ENCODE measurements at regions not wholly inside any gene's neighbourhood (a gene's known extent, or its start where the extent isn't known, plus 50 kb on each side); places are given as distances from the start of the nearest gene placed in this dataset.

DNA sequence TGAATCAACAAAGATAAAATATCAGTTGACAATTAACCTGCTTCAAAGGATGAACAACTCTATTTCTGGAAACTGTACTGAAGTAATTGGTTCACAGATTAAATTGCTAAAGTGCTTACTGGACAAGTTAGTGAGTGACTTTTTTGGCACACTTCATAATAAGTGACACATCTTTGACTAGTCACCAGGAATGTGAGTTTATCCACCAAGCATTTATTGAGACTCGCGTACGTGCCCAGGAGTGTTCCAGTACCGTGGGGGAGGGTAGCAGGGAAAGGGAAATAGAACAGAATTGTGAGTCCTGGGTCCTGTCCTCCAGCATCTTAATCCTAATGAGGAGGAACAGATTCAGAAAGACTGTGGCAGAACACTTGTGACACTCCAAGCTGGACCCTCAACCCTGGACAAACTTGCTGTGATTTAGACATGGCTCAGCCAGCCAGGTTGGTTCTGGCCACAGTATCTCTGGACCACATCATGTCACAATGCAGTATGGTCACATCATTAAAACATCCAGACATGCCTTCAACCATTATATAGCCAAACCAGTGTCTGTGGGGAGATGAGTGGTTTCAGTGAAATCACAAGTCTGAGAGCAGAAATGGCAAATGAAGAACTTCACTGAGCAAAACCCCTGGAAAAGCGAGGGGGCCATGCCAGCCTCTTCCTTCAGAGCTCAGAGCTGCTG is 623.1 kb downstream of the BNC2 start:
- no peak for DNase-seq

DNA sequence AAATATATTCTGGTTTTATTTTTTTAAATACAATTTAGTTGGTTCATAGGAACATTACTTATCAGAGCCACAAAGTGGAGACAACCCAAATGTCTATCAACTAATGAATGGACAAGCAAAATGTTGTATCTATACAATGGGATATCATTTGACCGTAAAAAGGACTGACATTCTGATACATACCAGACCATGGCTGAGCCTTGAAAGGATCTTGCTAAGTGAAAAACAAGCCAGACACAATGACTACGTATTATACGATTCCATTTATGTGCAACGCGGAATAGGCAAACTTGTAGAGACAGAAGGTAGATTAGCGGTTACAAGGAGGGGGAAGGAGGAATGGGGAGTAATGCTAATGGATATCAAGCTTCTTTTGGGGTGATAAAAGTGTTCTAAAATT is 621.6 kb downstream of the BNC2 start:
- no peak for DNase-seq

DNA sequence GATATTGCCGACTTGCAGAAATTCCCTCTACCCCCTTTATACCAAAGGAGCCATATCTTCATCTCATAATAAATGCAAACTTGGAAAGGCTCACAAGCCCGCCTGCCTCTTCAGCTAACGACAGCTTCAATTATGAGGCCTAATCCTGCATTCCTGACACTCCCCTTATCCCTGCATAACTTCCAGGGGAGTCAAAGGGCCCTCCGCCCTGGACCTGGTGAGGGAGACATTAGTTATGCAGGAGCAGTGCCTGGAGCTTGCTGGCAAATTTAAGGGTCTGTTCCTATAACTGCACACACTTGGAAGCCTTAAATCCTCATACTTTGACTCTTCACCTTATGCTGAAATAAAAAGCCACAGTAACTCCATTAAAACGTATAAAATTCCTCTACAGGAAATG is 617.9 kb downstream of the BNC2 start:
- no peak for DNase-seq

DNA sequence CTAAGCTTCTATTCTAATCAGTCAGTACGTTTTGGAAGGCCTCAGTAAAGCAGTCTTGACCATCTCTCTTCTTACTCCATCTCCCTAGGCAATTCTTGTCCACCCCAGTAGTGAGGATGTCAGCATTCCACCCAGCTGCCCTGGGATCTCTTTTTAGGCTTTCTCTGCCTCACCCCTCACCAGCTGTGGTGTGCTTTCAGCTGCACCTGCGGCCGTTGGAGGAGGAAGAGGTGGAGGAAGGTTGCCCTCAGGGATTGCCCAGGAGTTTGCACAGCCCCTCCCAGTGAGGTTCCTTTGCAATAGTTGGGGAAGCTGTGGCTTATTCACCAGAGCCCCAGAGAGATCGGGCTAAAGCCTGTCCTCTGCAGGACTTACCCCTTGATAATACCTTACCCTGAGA is 615.8 kb downstream of the BNC2 start:
- DNase-seq = no peak

DNA sequence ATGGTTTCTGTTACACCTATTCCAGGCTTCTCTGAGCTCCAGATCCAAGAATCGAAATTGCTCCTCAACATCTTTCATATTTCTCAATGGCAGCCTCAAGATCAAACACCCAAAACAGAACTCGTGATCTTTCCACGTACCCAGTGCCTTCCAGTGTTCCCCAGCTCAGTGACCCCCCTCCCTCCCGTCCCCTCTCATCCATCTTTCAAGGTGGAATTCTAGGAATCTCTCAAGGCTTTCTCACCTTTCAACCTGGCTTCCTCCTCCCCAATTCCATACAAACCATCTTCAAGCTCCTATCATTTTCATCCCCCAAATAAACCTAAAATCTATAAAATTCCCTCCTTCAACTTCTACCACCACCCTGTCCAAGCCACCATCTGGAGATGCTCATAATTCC is 615.3 kb downstream of the BNC2 start:
- DNase-seq = no peak

DNA sequence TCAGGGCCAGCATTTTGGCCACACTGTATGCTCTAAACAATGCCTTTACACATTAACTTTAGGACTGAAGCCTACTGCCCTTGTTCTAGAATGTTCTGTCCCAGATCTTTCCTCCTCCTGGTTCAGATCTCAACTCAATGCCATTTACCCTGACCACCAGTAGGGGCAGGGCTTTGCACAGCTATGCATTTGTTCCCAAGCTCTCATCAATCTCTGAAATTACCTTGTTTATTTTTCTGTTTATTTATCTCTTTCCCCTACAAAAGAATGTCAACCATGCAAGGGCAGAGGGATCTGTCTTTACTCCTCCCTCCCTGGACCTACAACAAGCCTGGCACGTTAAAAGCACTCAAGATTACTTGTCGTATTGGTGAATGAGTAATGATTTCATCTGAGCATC is 612.9 kb downstream of the BNC2 start:
- DNase-seq = no peak

DNA sequence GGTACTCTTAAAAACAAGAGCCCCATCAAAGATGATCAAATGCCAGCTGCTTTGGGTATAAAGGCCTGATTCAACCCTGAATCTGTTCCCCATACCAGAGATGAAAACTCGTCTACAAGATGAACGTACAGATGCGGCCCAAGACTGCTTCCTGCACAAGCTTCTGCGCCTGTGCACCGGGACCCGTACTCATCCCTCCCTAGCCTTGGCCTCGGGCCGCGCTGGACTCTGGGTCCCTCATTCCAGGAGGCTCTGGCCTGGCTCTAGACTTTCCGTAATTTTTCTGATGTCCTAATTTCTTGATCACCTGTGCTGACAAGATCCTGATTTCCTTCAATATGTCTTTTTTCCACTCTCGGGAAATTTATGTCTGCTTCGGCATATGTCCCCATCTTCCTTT is 612.3 kb downstream of the BNC2 start:
- no peak for DNase-seq

DNA sequence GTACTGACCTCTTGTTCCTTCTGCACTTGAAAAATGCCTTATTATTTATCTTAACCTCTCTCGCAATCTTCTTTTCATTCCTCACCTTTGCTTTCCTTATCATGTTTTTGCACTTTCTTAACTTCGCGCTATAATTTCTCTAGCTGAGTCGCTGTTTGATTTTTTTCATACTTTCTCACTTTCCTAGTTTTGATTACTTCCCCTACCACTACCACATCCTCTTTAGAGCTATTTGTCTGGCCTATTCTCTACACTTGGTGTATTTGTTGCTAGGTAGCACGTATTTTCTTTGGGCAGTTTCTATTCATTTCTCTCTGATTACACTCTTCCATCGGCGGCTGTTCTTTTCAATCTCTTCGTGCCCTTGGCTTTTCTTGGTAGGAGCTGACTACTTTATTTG is 611.8 kb downstream of the BNC2 start:
- DNase-seq = no peak

DNA sequence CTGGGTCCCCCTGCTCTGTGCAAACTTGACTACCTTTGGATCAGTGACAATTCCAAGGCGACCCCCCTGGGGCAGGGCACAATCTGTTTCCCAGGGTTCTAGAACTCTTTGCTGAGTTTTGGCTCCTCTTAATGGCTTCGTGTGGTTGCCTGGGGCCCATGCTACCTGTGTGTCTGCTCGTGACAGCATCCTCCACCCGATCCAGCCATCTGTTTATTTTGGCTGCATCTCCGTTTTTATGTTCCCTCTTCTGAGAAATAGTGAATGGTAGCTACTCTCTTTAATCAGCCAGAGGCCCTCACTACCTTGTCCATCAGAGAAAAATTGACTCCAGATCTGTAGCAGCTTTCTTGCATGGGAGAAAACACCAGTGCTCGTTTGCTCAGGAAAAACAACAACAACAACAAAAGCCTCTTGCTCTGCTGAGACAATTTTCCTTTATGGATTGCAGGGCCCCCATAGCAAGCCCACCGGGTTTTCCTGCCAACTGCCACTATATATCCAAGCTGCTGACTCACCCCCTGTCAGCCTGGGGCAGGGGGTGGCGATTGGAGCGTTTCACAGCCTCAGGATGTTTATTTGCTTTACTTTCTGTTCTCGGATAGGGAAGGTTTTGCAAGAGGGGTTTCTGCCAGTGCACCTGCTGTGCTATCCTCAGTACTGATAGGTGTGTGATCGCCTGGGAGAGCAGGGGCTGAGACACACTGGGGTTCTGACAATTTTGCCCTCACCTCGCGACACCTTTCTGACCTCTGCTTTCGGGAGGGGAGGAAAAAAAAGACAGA is 607.8 kb downstream of the BNC2 start:
- no peak for DNase-seq

DNA sequence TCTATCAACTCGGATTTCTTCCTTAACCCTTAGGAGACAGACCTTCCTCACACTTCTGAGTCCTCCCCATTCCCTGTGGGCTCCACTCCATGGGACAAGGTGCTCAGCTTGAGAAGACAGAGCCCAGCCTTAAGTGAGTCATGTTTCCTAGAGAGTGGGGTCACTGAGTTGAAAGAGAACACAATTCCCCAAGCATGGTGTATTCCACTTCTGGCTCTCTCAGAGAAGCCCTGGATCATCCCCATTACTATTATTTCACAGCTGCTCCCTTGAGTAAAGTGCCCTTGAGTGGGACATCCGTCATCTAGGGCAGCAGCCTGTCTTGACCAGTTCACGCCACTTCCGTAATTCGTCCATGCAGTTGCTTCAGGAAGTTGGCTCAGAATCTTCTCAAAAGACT is 604.8 kb downstream of the BNC2 start:
- DNase-seq = no peak

DNA sequence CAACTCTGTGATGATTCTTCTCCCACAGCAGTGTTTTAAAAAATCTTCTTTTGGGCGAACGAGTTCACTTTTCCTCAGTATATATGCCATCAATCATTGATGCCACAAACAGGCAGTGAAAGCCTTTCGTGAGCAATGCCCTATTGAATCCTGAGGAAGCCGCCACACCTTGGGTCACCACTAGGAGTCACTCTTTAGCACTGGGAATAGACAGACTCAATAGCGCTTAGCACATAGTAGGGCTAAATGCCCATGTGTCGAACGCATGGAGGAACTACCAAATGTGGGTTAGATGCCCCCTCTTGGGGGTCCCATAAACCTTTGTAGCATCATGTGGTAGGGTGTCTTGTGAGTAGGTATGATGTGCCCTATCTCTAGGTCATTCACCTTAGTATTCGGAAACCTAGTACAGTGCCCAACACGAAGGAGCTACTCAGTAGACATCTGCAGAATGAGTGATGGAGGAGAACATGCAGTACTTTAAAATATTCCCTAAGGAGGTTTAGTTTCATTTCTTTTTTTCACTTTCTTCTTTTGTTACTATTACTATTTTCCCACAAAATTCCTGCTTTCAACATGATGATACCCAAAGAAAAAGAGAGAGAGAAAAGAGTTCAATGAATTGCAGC is 603.7 kb downstream of the BNC2 start:
- no peak for DNase-seq

DNA sequence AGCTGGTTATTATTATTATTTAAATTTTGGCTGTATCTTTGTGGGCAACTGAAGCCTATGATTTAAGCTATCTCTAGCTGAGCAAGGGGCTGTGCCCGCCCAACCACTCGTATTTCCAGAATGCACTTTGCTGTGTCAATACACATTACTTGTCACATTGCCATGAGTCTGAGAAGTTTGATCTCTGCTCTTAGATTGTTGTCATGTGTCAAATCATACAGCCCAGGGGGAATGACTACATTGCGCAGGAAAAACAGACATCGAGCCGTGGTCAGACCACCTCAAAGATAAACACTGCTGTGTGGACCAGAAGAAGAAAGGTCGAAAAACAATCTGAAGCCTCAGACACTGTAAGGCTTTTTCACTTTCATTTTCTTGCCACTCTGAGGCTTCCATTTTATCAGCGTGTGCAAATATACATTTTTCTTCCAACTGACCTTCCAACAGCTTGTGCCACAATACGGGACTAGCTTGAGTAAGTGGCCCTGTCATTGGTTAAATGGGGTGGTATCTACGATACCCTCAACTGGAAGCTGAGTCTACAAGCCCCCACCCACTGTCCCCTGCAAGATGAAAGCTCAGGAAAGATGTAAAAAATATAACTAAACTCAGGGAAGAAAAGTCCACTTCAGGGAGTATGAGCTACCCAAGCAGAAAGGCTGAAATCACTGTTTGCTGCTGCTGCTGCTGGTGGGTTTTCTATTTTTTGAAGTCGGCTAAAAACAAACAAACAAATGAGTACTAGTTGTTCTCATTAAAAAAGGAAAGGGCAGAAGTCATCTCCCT is 603.0 kb downstream of the BNC2 start:
- no peak for DNase-seq

DNA sequence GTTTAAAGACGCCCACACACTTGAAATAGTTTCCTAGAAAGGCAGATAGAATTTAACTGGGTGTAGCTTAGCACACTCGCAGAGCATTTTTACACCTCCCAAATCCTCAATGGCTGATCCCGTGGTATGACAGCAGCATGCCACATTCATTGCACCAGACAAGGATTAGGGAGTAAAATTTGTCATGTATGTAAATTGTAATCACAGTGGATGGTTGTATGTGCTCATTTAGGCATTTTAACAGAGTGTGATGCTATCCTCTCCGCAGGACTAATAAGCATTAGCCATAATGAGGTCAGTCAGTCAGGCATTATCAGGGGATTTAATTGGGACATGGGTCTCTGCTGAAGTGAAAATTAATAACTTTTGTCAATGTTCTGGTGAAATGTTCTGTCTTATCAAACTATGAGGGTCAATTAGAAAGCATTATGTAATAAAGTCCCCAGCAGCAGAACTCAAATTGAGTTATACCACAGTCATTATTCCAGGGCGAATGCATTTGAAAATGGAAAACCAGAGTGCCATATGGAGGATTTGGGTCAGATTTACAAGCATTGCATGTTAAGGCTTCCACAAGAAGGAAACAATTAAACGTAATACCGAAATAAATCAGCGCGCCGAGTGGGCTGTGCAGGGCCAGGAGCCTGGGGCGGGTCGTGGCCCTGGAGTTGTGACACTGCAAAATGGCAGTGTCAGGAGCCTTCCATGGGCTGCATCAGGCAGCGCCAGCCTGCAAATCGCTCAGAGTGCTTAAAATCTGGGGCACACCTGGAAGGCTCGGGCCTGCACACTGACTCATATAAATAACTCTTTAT is 602.2 kb downstream of the BNC2 start:
- no peak for DNase-seq

DNA sequence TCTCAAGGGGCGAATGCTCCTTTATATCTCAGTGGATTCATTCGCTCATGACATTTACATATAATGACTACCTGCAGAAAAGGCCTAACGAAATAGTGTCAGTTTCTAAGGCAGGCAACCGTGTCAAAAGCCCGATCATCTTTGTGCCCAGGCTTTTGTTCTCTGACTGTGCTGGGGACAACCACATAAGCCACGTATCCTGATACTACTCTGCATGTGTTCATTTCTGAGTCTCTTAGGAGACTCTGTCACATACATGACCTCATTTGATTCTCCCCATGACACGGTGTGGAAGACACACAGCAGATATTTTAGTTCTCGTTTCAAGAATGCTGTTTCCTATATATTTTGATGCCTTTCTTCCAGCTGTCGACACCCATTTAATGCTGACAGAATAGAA is 598.5 kb downstream of the BNC2 start:
- DNase-seq = no peak

DNA sequence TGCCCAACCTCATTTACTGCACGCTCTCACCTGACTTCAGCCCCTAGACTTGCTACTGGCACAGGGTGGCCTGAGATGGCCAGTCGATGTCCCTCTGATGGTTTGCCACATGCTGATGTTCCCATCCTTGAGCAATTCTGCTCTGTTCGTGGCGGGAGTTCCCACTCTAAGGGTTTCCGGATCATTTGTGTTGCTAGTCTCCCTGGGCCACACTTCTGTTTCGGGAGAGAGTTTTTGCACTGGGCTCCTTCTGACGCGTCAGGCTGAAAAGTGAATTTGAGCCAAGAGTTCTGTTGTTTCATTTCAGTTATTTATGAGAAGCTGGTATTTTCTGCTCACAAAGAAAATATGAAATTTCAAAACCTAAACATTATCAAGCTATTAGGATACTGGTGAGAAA is 597.7 kb downstream of the BNC2 start:
- no peak for DNase-seq

DNA sequence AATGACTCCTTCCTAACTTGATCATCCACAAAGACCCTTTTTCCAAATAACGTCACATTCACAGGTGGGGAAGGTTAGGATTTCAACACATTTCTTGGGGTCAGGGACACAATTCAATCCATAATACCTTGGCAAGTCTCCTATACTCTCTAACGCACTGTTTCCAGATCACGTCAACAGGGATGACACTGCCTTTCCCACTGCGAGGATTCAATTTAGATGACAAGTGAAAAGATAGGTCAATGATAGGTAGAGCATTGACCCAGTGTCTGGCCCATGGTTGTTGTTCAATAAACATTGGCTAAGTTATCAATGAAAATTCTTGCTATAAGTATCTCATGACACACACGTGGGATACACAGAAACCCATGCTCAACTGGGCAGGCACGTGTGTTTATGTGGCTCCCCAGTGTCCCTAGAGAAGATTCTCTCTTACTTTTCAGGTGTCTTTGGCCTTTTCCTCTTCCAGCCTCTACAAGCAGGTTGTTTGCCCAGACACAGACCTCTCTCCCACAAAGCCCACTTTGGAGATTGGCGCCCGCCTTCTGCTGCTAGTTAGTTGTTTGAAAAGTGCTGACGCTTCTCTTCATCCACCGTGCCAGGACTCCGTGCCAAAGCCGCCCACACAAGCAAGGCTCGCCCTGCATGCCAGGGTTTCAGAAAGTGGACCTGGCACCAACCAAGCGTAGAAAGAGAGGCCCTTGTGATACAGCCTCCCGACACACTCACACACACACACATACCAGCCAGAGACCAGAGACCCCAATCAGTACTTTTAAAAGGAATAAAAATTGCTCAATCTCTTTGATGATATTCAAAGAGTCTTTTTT is 594.5 kb downstream of the BNC2 start:
- no peak for DNase-seq

DNA sequence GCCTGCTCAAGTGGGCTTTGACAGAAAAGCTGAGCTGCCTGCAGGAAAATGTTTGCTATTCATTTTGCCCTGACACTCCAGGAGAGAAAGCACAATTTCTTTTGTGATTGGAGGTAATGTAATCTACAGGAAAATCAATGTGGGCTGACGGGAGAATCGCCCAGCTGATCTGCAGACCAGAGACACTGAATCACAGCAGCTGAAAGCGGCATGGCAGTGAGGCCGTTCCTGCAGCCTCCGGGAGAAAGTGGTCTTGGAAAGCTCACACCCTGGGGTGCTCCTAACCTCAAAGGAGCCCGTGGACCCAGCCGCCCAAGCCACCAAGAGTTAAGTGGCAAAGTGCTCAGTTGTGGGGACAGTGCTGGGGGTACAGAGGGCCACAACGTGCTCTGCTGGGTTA is 593.6 kb downstream of the BNC2 start:
- no peak for DNase-seq

DNA sequence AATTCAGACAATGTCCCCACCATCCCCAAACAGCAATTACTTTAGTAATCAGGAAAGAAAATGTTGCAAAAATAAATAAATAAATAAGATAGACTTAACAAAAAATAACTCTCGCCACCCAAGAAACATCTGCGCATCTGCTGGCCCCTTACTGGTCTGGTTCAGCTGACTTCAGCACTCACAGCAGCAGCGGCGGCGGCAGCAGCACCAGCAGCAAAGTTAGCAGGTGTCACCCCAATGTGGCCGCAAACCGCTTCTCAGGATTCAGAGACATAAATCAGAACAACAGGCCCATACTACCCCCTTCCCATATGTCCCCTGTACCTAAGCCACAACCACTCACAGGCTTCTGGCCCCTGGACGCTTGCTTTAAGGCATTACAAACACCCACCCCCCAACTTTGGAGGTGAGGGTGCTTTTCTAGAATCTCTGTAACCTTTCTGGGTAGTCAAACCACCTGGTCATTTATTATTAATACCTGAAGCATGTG is 593.0 kb downstream of the BNC2 start:
- no peak for DNase-seq

DNA sequence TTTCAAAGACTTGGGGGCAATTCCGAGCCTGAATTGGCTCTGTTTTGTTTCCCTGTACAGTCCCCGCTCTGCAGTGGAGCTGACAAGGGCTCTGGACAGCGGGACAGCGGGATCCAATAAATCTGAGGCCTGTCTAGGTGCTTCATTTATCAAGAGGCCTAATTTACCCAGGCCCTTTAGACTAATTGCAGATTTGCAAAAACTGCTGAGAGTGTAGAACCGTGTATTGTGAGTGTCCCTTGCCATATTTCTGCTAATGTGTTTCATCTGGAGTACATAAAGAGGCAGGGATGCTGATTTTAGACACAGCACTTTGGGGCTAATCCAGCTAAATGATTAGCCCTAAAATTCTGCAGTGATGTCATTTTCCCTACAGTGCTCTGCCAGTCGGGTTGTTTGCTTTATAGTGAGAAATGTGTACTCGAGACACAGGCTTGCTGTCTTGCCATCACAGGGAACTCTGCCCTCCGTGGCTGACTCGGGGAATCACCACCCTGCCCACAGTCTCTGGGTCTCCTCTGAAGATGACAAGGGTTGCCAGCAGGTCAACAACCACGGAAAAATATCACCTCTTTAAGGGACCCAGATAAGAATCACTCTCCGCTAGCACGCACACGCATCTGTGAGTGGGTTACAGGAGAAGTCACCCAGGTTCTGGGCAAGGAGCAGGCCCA is 592.0 kb downstream of the BNC2 start:
- DNase-seq = no peak

DNA sequence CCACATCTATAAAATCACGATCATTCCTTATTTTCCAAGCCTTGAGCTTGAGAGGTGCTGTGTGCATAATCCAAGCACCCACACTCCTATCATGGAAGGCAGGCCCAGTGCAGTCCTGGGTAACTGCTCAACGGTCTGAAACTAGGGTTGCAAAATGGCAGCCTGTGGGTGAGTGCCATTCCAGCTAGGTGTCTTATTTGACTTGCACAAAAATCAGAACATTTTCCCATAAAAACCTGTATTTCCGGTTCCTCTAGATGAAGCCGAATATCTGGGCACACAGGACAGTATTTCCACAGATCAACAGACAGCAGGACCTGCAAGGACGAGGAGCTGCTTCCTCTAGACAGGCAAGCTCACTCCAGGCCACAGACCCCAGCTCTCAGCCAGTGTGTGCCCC is 588.8 kb downstream of the BNC2 start:
- no peak for DNase-seq

DNA sequence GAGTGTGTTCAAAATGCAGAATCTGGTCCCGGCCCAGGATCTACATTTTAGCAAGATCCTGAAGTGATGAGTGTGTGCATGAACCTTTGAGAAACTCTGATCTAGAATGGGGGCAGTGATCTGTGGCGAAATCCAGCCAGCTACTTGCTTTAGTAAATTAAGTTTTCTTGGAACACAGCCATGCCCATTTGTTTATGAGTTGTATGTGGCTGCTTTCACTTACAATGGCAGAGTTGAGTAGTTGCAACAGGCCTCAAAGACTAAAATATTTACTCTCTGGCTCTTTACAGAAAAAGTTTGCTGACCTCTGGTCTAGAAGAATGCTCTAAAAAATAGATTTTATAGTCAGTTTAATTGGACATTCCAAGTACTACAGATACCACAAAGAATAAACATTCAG is 588.3 kb downstream of the BNC2 start:
- no peak for DNase-seq

All from SW 1271 (cell line).